HUES48 (cell line): ENCODE measurements at regions not wholly inside any gene's neighbourhood (a gene's known extent, or its start where the extent isn't known, plus 50 kb on each side); places are given as distances from the start of the nearest gene placed in this dataset.

ENCODE experiments used
- H3K27ac ChIP-seq: one replicate; pipeline ENCODE4 v1.7.0; 2013; ENCODE audit warnings: low read depth, low read length, inconsistent platforms
- H3K27me3 ChIP-seq: 2 replicates; pipeline ENCODE4 v1.6.1; 2013; ENCODE audit warnings: mild to moderate bottlenecking, low read length; ENCODE audit not compliant: control insufficient read depth, insufficient read depth
- H3K36me3 ChIP-seq: 2 replicates; pipeline ENCODE4 v1.6.1; 2013; ENCODE audit warnings: low read length; ENCODE audit not compliant: control insufficient read depth, insufficient read depth
- H3K4me1 ChIP-seq: 2 replicates; pipeline ENCODE4 v1.6.1; 2013; ENCODE audit warnings: mild to moderate bottlenecking, low read length; ENCODE audit not compliant: control insufficient read depth, insufficient read depth
- H3K4me3 ChIP-seq: 2 replicates; pipeline ENCODE4 v1.5.1; 2013; ENCODE audit warnings: mild to moderate bottlenecking, low read depth, low read length
- H3K9ac ChIP-seq: 2 replicates; pipeline ENCODE4 v1.6.1; 2013; ENCODE audit warnings: mild to moderate bottlenecking, low read depth, low read length, moderate library complexity
- H3K9me3 ChIP-seq: 2 replicates; pipeline ENCODE4 v1.6.1; 2013; ENCODE audit warnings: low read length; ENCODE audit not compliant: control insufficient read depth, insufficient read depth

DNA sequence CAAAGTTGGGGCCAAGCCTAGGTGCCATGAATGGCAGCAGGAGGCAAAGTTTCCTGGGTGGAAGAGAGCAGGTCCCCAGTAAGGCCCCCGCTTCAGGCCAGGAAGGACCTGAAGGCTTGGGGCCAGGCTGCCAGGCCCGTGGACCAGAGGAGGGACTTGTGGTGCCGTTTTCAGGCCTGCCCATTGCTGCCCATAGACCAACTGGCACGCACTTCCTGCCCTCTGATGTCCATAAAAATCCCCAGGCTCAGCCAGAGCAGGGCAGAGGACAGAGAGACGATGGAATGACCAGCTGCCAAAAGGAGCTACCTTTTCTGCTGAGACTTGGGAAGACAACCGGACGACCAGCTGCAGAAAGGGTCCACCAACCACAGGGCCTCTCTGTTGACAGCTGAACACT, 1205.5 kb downstream of the ARAP2 start:
- no peaks in the 10 kb centered on the region for H3K36me3 ChIP-seq
- H3K27ac ChIP-seq, result no peak overlapping the region
- no peak overlapping the region for H3K4me3 ChIP-seq
- no peak overlapping the region for H3K9ac ChIP-seq
- H3K4me1 ChIP-seq, result no peaks in the 10 kb centered on the region
- H3K27me3 ChIP-seq, result no peaks in the 10 kb centered on the region
- no peaks in the 10 kb centered on the region for H3K9me3 ChIP-seq

GRCh38 chr4:35052546-35052945, 1191.8 kb downstream of the ARAP2 start:
- Histone ChIP-seq H3K9ac (no peak overlapping the region), H3K27ac (no peak overlapping the region), H3K9me3 (no peaks in the 10 kb centered on the region), H3K27me3 (no peaks in the 10 kb centered on the region), H3K36me3 (no peaks in the 10 kb centered on the region), H3K4me1 (peaks cover 6% of the 10 kb centered on the region), H3K4me3 (no peak overlapping the region)

DNA sequence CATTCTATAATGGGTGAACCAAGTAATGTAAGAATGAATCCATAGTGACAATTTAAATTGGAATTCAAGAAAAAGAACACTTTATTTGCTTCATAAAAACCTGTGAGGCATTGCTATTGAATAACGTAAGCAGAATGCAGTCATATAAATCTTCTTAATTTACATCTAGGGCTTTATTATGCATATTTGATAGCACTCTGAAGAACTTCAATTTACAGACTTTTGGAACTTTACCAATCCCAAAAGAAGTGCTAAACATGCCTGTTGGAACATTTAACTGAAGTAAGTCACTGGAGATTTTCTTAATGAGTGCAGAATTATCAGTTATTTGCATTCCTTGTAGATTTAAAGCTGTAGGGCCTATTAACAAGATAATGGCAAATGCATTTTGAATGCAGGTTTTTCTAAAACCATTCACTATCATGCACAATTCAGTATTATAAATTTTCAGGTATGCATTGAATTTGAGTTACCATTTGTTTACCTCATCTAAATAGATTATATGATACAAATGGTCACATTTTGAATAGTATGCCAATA, 1181.2 kb downstream of the ARAP2 start:
- H3K9ac ChIP-seq, result no peak overlapping the region
- H3K36me3 ChIP-seq, result no peaks in the 10 kb centered on the region
- H3K27ac ChIP-seq, result no peak overlapping the region
- no peak overlapping the region for H3K4me3 ChIP-seq
- no peaks in the 10 kb centered on the region for H3K27me3 ChIP-seq
- H3K9me3 ChIP-seq, result peaks cover 3% of the 10 kb centered on the region; the same call in 1 of the 2 replicates
- peaks cover 8% of the 10 kb centered on the region; the same call in 1 of the 2 replicates for H3K4me1 ChIP-seq

DNA sequence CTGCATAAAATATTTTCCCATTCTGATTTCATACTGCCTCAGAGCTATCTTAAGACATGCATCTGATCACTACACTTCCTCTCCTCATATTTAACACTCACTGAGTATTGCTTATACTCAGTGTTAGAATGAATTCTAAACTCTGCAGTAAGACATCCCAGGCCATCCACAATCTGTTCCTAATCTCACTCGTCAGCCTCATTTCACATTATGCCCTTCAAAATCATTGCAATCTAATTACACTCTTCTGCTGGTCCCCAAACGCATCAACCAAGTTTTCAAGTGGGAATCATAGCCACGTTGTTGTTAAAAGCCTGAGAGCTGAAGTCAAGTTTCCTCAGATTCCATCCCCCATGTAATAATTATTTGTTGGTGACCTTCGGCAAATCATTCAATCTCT, 1177.9 kb downstream of the ARAP2 start:
- Histone ChIP-seq H3K27ac (no peak overlapping the region), H3K9ac (no peak overlapping the region), H3K36me3 (no peaks in the 10 kb centered on the region), H3K27me3 (no peaks in the 10 kb centered on the region), H3K4me3 (no peak overlapping the region), H3K9me3 (no peaks in the 10 kb centered on the region), H3K4me1 (peaks cover 8% of the 10 kb centered on the region; the same call in 1 of the 2 replicates)

GRCh38 chr4:35080799-35081198, 1163.5 kb downstream of the ARAP2 start:
- no peak overlapping the region for H3K9ac ChIP-seq
- no peaks in the 10 kb centered on the region for H3K9me3 ChIP-seq
- no peaks in the 10 kb centered on the region for H3K4me1 ChIP-seq
- H3K4me3 ChIP-seq, result no peak overlapping the region
- no peaks in the 10 kb centered on the region for H3K36me3 ChIP-seq
- H3K27ac ChIP-seq, result no peak overlapping the region
- no peaks in the 10 kb centered on the region for H3K27me3 ChIP-seq

- Histone ChIP-seq H3K27me3 (no peaks in the 10 kb centered on the region), H3K4me3 (no peak overlapping the region), H3K9me3 (no peaks in the 10 kb centered on the region), H3K4me1 (no peaks in the 10 kb centered on the region), H3K27ac (no peak overlapping the region), H3K36me3 (no peaks in the 10 kb centered on the region), H3K9ac (no peak overlapping the region)
These were observed 1157.1 kb downstream of the ARAP2 start for GRCh38 chr4:35087218-35087617.

- H3K36me3 ChIP-seq, result no peaks in the 10 kb centered on the region
- no peak overlapping the region for H3K4me3 ChIP-seq
- no peaks in the 10 kb centered on the region for H3K27me3 ChIP-seq
- H3K4me1 ChIP-seq, result no peaks in the 10 kb centered on the region
- H3K27ac ChIP-seq, result no peak overlapping the region
- H3K9me3 ChIP-seq, result no peaks in the 10 kb centered on the region
- H3K9ac ChIP-seq, result no peak overlapping the region
These were observed 1143.4 kb downstream of the ARAP2 start for GRCh38 chr4:35100932-35101331.

GRCh38 chr4:35102066-35102465, 1142.2 kb downstream of the ARAP2 start:
- Histone ChIP-seq H3K4me1 (no peaks in the 10 kb centered on the region), H3K27ac (no peak overlapping the region)

DNA sequence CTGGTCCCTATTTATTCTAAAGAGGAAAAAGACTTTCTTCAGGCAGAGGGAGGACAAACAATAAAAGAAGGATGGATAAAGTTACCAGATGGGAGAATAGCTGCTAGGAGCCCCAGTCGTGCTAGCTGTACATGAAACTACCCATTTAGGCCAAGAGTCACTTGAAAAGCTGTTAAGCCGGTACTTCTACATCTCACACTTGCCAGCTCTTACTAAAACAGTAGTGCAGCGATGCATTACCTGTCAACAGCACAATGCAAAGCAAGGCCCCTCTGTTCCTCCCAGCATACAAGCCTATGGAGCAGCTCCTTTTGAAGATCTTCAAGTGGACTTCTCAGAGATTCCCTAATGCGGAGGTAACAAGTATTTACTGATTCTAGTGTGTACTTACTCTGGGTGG, 1138.8 kb downstream of the ARAP2 start:
- Histone ChIP-seq H3K4me1 (no peaks in the 10 kb centered on the region), H3K27ac (no peak overlapping the region), H3K36me3 (no peaks in the 10 kb centered on the region), H3K9ac (no peak overlapping the region), H3K9me3 (no peaks in the 10 kb centered on the region), H3K27me3 (no peaks in the 10 kb centered on the region), H3K4me3 (no peak overlapping the region)

More at GRCh38 chr4:35102066-35102465, 1142.2 kb downstream of the ARAP2 start:
- H3K36me3 ChIP-seq, result no peaks in the 10 kb centered on the region
- no peak overlapping the region for H3K9ac ChIP-seq
- H3K4me3 ChIP-seq, result no peak overlapping the region
- H3K27me3 ChIP-seq, result no peaks in the 10 kb centered on the region
- no peaks in the 10 kb centered on the region for H3K9me3 ChIP-seq

- no peak overlapping the region for H3K9ac ChIP-seq
- H3K4me3 ChIP-seq, result no peak overlapping the region
- no peaks in the 10 kb centered on the region for H3K9me3 ChIP-seq
- no peaks in the 10 kb centered on the region for H3K27me3 ChIP-seq
- no peaks in the 10 kb centered on the region for H3K4me1 ChIP-seq
- H3K36me3 ChIP-seq, result no peaks in the 10 kb centered on the region
- H3K27ac ChIP-seq, result no peak overlapping the region
These were observed 1138.1 kb downstream of the ARAP2 start for GRCh38 chr4:35106091-35106734.

DNA sequence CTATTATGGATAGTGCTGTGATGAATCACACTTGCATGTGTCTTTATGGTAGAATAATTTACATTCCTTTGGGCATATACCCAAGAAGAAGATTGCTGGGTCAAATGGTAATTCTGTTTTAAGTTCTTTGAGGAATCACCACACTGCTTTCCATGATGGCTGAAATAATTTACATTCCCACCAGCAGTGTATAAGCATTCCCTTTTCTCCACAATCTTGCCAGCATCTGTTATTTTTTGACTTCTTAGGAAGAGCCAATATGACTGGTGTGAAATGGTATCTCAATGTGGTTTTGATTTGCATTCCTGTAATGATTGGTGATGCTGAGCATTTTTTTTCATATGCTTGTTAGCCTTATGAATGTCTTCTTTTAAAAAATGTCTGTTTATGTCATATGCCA, 1120.2 kb downstream of the ARAP2 start:
- H3K36me3 ChIP-seq, result no peaks in the 10 kb centered on the region
- no peaks in the 10 kb centered on the region for H3K4me1 ChIP-seq
- H3K4me3 ChIP-seq, result no peak overlapping the region
- H3K9ac ChIP-seq, result no peak overlapping the region
- no peaks in the 10 kb centered on the region for H3K9me3 ChIP-seq
- H3K27ac ChIP-seq, result no peak overlapping the region
- no peaks in the 10 kb centered on the region for H3K27me3 ChIP-seq
